NCI-H1417 (cell line): ENCODE measurements at regions not wholly inside any gene's neighbourhood (a gene's known extent, or its start where the extent isn't known, plus 50 kb on each side); places are given as distances from the start of the nearest gene placed in this dataset.
"Not testable (repeated sequence)": the region's sequence is repeated elsewhere in the genome, so short reads cannot be mapped to it uniquely, and the experiment has no call there.

Experiments
- DNase-seq, 3 experiments: peaks; one replicate each; lab custom pipeline; 2025; lab: John Stamatoyannopoulos, UW

- not testable (repeated sequence) for DNase-seq
Observed at GRCh38 chr5:53268241-53268640, 158.7 kb upstream of the MOCS2 start.

GRCh38 chr5:53275666-53276065, 166.1 kb upstream of the MOCS2 start:
- no peak for DNase-seq

- no peak for DNase-seq
Observed at GRCh38 chr5:53276825-53277224, 167.3 kb upstream of the MOCS2 start.

- no peak for DNase-seq
Observed at GRCh38 chr5:53277491-53277890, 167.9 kb upstream of the MOCS2 start.

GRCh38 chr5:53287573-53287972, 178.0 kb upstream of the MOCS2 start:
- no peak for DNase-seq

GRCh38 chr5:53288511-53288910, 179.0 kb upstream of the MOCS2 start:
- DNase-seq = no peak

GRCh38 chr5:53291047-53291446, 181.5 kb upstream of the MOCS2 start:
- no peak for DNase-seq

GRCh38 chr5:53291528-53291927, 182.0 kb upstream of the MOCS2 start:
- DNase-seq = no peak

GRCh38 chr5:53298841-53299240, 181.6 kb upstream of the FST start:
- no peak for DNase-seq

- no peak for DNase-seq
Observed at GRCh38 chr5:53302529-53302928, 177.9 kb upstream of the FST start.

- no peak for DNase-seq
Observed at GRCh38 chr5:53303105-53303504, 177.3 kb upstream of the FST start.

- not testable (repeated sequence) for DNase-seq
Observed at GRCh38 chr5:53305316-53305715, 175.1 kb upstream of the FST start.

- DNase-seq = no peak
Observed at GRCh38 chr5:53309653-53310052, 170.8 kb upstream of the FST start.

GRCh38 chr5:53311681-53312080, 168.7 kb upstream of the FST start:
- DNase-seq = no peak

GRCh38 chr5:53313145-53313544, 167.3 kb upstream of the FST start:
- DNase-seq = no peak

- DNase-seq = no peak
Observed at GRCh38 chr5:53318303-53318702, 162.1 kb upstream of the FST start.

- DNase-seq = no peak
Observed at GRCh38 chr5:53319315-53319714, 161.1 kb upstream of the FST start.

- no peak for DNase-seq
Observed at GRCh38 chr5:53321073-53321472, 159.4 kb upstream of the FST start.

- no peak for DNase-seq
Observed at GRCh38 chr5:53321721-53322120, 158.7 kb upstream of the FST start.

- no peak for DNase-seq
Observed at GRCh38 chr5:53322257-53322656, 158.2 kb upstream of the FST start.

GRCh38 chr5:53323511-53323910, 156.9 kb upstream of the FST start:
- peak in 1 of 3 experiments; percentile 8 for DNase-seq

- no peak for DNase-seq
Observed at GRCh38 chr5:53323943-53324642, 156.3 kb upstream of the FST start.

- DNase-seq = no peak
Observed at GRCh38 chr5:53326424-53327153, 153.8 kb upstream of the FST start.
